GM13976 (cell line): ENCODE measurements at regions not wholly inside any gene's neighbourhood (a gene's known extent, or its start where the extent isn't known, plus 50 kb on each side); places are given as distances from the start of the nearest gene placed in this dataset.

Experiments
- DNase-seq: peaks from one replicate; pipeline ENCODE4 v3.0.0; 2012; ENCODE audit warnings: low spot score
- CTCF ChIP-seq: IDR thresholded peaks from 2 replicates; pipeline ENCODE4 v1.5.1; 2012; ENCODE audit warnings: borderline replicate concordance, mild to moderate bottlenecking; ENCODE audit not compliant: insufficient read depth; ENCODE audit errors: extremely low read depth, missing control alignments, control extremely low read depth
- in situ Hi-C: fragments of 300-500 bp; cut with MboI; formaldehyde crosslinking; loops from one replicate; pipeline ENCODE4 v1.12.0; 2022; ENCODE audit warnings: low sequenced_read_pairs, mixed read lengths, inconsistent platforms; ENCODE audit not compliant: unreplicated experiment

GRCh38 chr5:74556631-74557595 is 83.6 kb downstream of the ENC1 start:
- no peak for TF ChIP-seq CTCF
- DNase-seq: no peak
- in situ Hi-C loops: no loop called here

- in situ Hi-C loops: no loop called here
- TF ChIP-seq CTCF: no peak
- no peak for DNase-seq
Observed at GRCh38 chr5:74556006-74556405, 84.5 kb downstream of the ENC1 start.

- DNase-seq: no peak
- in situ Hi-C loops: no loop called here
- TF ChIP-seq CTCF: no peak
Observed at GRCh38 chr5:74552101-74552500, 88.4 kb downstream of the ENC1 start.

GRCh38 chr5:74550927-74551326 is 89.6 kb downstream of the ENC1 start:
- DNase-seq: no peak
- TF ChIP-seq CTCF: no peak
- in situ Hi-C loops: no loop called here

GRCh38 chr5:74549384-74549783 is 91.1 kb downstream of the ENC1 start:
- DNase-seq: no peak
- in situ Hi-C loops: no loop called here
- no peak for TF ChIP-seq CTCF

- no peak for TF ChIP-seq CTCF
- in situ Hi-C loops: no loop called here
- DNase-seq: no peak
Observed at GRCh38 chr5:74546796-74547195, 93.7 kb downstream of the ENC1 start.
